Stimulated activated CD8-positive, alpha-beta memory T cell treated with anti-CD3 and anti-CD28 coated beads, Interleukin-12 subunit alpha, Interleukin-12 subunit beta, amount 100 ng/mL, for 1 hour (primary cell): ENCODE measurements at regions not wholly inside any gene's neighbourhood (a gene's known extent, or its start where the extent isn't known, plus 50 kb on each side); places are given as distances from the start of the nearest gene placed in this dataset.
"Not testable (repeated sequence)": the region's sequence is repeated elsewhere in the genome, so short reads cannot be mapped to it uniquely, and the experiment has no call there.

Experiments used
- DNase-seq: peaks from one replicate; pipeline ENCODE4 v3.0.0-alpha.2; 2020; ENCODE audit warnings: low read depth

GRCh38 chr13:76829572-76830327 lies 56.5 kb downstream of the KCTD12 start:
- DNase-seq = no peak

- DNase-seq = no peak
Observed at GRCh38 chr13:76828316-76828741, 57.9 kb downstream of the KCTD12 start.

GRCh38 chr13:76826527-76826926 lies 59.7 kb downstream of the KCTD12 start:
- DNase-seq = no peak

- DNase-seq = no peak
Observed at GRCh38 chr13:76825430-76825829, 60.8 kb downstream of the KCTD12 start.

GRCh38 chr13:76823969-76824368 lies 62.2 kb downstream of the KCTD12 start:
- no peak for DNase-seq

- DNase-seq = no peak
Observed at GRCh38 chr13:76822698-76823267, 63.4 kb downstream of the KCTD12 start.

GRCh38 chr13:76821222-76821621 lies 65.0 kb downstream of the KCTD12 start:
- not testable (repeated sequence) for DNase-seq

GRCh38 chr13:76820759-76821158 lies 65.4 kb downstream of the KCTD12 start:
- DNase-seq = no peak

GRCh38 chr13:76816394-76816793 lies 69.8 kb downstream of the KCTD12 start:
- DNase-seq = no peak

- DNase-seq = no peak
Observed at GRCh38 chr13:76815344-76815743, 70.9 kb downstream of the KCTD12 start.

GRCh38 chr13:76813891-76814290 lies 72.3 kb downstream of the KCTD12 start:
- DNase-seq = no peak

GRCh38 chr13:76813000-76813691 lies 73.1 kb downstream of the KCTD12 start:
- no peak for DNase-seq

GRCh38 chr13:76812206-76812897 lies 73.9 kb downstream of the KCTD12 start:
- DNase-seq = no peak

GRCh38 chr13:76809389-76809788 lies 76.8 kb downstream of the KCTD12 start:
- DNase-seq = no peak

GRCh38 chr13:76808927-76809326 lies 77.3 kb downstream of the KCTD12 start:
- no peak for DNase-seq

- DNase-seq = no peak
Observed at GRCh38 chr13:76804801-76805200, 81.4 kb downstream of the KCTD12 start.

- no peak for DNase-seq
Observed at GRCh38 chr13:76803831-76804230, 82.4 kb downstream of the KCTD12 start.

GRCh38 chr13:76800943-76801342 lies 85.3 kb downstream of the KCTD12 start:
- DNase-seq = no peak

- no peak for DNase-seq
Observed at GRCh38 chr13:76799696-76800095, 86.5 kb downstream of the KCTD12 start.

GRCh38 chr13:76798037-76798436 lies 88.2 kb downstream of the KCTD12 start:
- DNase-seq = no peak

- DNase-seq = no peak
Observed at GRCh38 chr13:76797361-76797760, 88.8 kb downstream of the KCTD12 start.

- DNase-seq = no peak
Observed at GRCh38 chr13:76796851-76797250, 89.4 kb downstream of the KCTD12 start.
